ENCODE measurements at regions not wholly inside any gene's neighbourhood (a gene's known extent, or its start where the extent isn't known, plus 50 kb on each side); places are given as distances from the start of the nearest gene placed in this dataset.
"Not testable (repeated sequence)": the region's sequence is repeated elsewhere in the genome, so short reads cannot be mapped to it uniquely, and the experiment has no call there.

DNA sequence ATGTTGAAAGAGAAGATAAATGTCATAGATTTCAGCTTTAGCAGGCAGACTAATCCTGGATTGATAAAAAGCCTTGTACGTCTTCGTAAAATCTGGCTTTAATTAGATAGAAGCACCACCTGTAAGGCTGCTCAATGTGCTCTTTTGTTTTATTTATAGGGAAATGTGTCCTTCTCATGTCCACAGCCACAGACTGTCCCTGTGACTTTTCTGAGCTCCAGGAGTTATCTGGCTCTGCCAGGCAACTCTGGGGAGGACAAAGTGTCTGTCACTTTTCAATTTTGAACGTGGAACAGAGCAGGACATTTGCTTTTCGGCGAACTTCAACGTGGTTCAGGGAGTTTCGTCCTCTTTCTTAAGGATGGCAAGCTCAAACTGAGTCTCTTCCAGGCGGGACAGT, 203.0 kb upstream of the SPATA31A3 start:
- TF ChIP-seq, protein P1, sequence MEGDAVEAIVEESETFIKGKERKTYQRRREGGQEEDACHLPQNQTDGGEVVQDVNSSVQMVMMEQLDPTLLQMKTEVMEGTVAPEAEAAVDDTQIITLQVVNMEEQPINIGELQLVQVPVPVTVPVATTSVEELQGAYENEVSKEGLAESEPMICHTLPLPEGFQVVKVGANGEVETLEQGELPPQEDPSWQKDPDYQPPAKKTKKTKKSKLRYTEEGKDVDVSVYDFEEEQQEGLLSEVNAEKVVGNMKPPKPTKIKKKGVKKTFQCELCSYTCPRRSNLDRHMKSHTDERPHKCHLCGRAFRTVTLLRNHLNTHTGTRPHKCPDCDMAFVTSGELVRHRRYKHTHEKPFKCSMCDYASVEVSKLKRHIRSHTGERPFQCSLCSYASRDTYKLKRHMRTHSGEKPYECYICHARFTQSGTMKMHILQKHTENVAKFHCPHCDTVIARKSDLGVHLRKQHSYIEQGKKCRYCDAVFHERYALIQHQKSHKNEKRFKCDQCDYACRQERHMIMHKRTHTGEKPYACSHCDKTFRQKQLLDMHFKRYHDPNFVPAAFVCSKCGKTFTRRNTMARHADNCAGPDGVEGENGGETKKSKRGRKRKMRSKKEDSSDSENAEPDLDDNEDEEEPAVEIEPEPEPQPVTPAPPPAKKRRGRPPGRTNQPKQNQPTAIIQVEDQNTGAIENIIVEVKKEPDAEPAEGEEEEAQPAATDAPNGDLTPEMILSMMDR (IDR thresholded peaks at IDR 0.05): not testable (repeated sequence)
- not testable (repeated sequence) for TF ChIP-seq EZH2 (IDR thresholded peaks at IDR 0.05)
